ENCODE measurements at regions not wholly inside any gene's neighbourhood (a gene's known extent, or its start where the extent isn't known, plus 50 kb on each side); places are given as distances from the start of the nearest gene placed in this dataset.
"Not testable (repeated sequence)": the region's sequence is repeated elsewhere in the genome, so short reads cannot be mapped to it uniquely, and the experiment has no call there.

- DNase-seq (ENCODE audit: low read depth), result no peak
Observed at GRCh38 chr10:20399772-20400171, 497.3 kb downstream of the NEBL start.

GRCh38 chr10:20396701-20397100 lies 500.4 kb downstream of the NEBL start:
- no peak for DNase-seq (ENCODE audit: low read depth)

- no peak for DNase-seq (ENCODE audit: low read depth)
Observed at GRCh38 chr10:20396205-20396604, 500.9 kb downstream of the NEBL start.

GRCh38 chr10:20391629-20392028 lies 505.5 kb downstream of the NEBL start:
- no peak for DNase-seq (ENCODE audit: low read depth)

GRCh38 chr10:20381761-20382160 lies 515.4 kb downstream of the NEBL start:
- DNase-seq (ENCODE audit: low read depth), result no peak

GRCh38 chr10:20380401-20380800 lies 516.7 kb downstream of the NEBL start:
- no peak for DNase-seq (ENCODE audit: low read depth)

GRCh38 chr10:20372748-20373147 lies 524.4 kb downstream of the NEBL start:
- no peak for DNase-seq (ENCODE audit: low read depth)

GRCh38 chr10:20370977-20371533 lies 526.1 kb downstream of the NEBL start:
- not testable (repeated sequence) for DNase-seq (ENCODE audit: low read depth)

- no peak for DNase-seq (ENCODE audit: low read depth)
Observed at GRCh38 chr10:20369863-20370736, 527.0 kb downstream of the NEBL start.

GRCh38 chr10:20363684-20364083 lies 533.4 kb downstream of the NEBL start:
- no peak for DNase-seq (ENCODE audit: low read depth)

GRCh38 chr10:20355915-20356314 lies 539.7 kb downstream of the PLXDC2 start:
- DNase-seq (ENCODE audit: low read depth), result no peak

GRCh38 chr10:20355011-20355410 lies 538.8 kb downstream of the PLXDC2 start:
- no peak for DNase-seq (ENCODE audit: low read depth)

- DNase-seq (ENCODE audit: low read depth), result no peak
Observed at GRCh38 chr10:20354166-20354565, 537.9 kb downstream of the PLXDC2 start.

GRCh38 chr10:20350509-20350908 lies 534.3 kb downstream of the PLXDC2 start:
- DNase-seq (ENCODE audit: low read depth), result no peak

GRCh38 chr10:20343036-20343435 lies 526.8 kb downstream of the PLXDC2 start:
- no peak for DNase-seq (ENCODE audit: low read depth)

Measured in HS-27A (cell line).